ENCODE measurements at regions not wholly inside any gene's neighbourhood (a gene's known extent, or its start where the extent isn't known, plus 50 kb on each side); places are given as distances from the start of the nearest gene placed in this dataset.

GRCh38 chr9:108156270-108156998 is 666.9 kb upstream of the KLF4 start:
- Histone ChIP-seq H3K4me3 (ENCODE audit: low read depth, low read length) (no peak overlapping the region), H3K4me1 (ENCODE audit: control insufficient read depth, insufficient read depth, low read length) (no peaks in the 10 kb centered on the region), H3K9me3 (ENCODE audit: control insufficient read depth, insufficient read depth, low read length) (no peaks in the 10 kb centered on the region), H3K27me3 (ENCODE audit: control insufficient read depth, insufficient read depth, low read length) (no peaks in the 10 kb centered on the region), H3K9ac (ENCODE audit: low read depth, low read length) (no peak overlapping the region), H3K27ac (ENCODE audit: low read depth, low read length) (no peak overlapping the region), H3K36me3 (ENCODE audit: control insufficient read depth, insufficient read depth, low read length) (no peaks in the 10 kb centered on the region)

GRCh38 chr9:108153416-108153815 is 663.8 kb upstream of the KLF4 start:
- Histone ChIP-seq H3K4me1 (ENCODE audit: control insufficient read depth, insufficient read depth, low read length) (no peaks in the 10 kb centered on the region), H3K36me3 (ENCODE audit: control insufficient read depth, insufficient read depth, low read length) (no peaks in the 10 kb centered on the region), H3K27ac (ENCODE audit: low read depth, low read length) (no peak overlapping the region), H3K9ac (ENCODE audit: low read depth, low read length) (no peak overlapping the region), H3K4me3 (ENCODE audit: low read depth, low read length) (no peak overlapping the region), H3K9me3 (ENCODE audit: control insufficient read depth, insufficient read depth, low read length) (no peaks in the 10 kb centered on the region), H3K27me3 (ENCODE audit: control insufficient read depth, insufficient read depth, low read length) (no peaks in the 10 kb centered on the region)

- H3K27ac ChIP-seq (ENCODE audit: low read depth, low read length): no peak overlapping the region
- no peak overlapping the region for H3K4me3 ChIP-seq (ENCODE audit: low read depth, low read length)
- no peaks in the 10 kb centered on the region for H3K9me3 ChIP-seq (ENCODE audit: control insufficient read depth, insufficient read depth, low read length)
- H3K36me3 ChIP-seq (ENCODE audit: control insufficient read depth, insufficient read depth, low read length): no peaks in the 10 kb centered on the region
- H3K27me3 ChIP-seq (ENCODE audit: control insufficient read depth, insufficient read depth, low read length): no peaks in the 10 kb centered on the region
- H3K4me1 ChIP-seq (ENCODE audit: control insufficient read depth, insufficient read depth, low read length): no peaks in the 10 kb centered on the region
- H3K9ac ChIP-seq (ENCODE audit: low read depth, low read length): no peak overlapping the region
Measured at GRCh38 chr9:108150736-108151586, 661.4 kb upstream of the KLF4 start.

- H3K9me3 ChIP-seq (ENCODE audit: control insufficient read depth, insufficient read depth, low read length): no peaks in the 10 kb centered on the region
Measured at GRCh38 chr9:108149326-108149725, 659.8 kb upstream of the KLF4 start.

DNA sequence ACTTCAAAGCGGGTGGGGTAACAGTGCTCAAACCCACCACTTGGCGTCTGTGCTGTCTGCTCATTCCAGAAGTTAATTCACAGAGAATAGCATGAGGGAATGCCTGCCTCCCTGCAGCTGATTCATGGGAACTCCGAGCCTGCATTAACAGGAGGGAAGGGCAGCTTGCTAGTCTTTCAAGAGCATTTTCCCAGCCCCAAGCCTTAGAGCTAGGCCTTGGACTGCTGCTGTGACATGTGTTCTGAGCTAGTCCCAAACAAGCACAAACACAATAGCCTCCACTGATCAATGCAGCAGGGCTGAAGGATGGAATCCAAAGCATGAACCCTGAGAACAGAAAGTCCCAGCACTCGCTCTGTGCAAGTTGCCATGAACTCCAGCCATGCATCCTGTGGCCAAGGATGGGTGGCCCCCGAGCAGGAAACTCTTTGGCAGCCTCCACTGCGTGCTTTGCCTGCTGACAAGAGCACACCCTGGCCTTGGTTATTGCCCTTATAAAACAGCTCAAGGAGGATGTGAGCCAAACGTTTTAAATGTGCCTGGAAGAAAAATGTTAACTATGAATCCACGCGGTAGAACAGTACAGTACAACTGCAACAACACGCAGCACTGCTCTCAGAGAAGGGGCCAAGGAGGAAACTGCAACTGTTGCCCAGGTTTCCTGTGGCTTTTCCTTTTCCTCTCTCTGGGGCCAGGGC is 653.1 kb upstream of the KLF4 start:
- H3K9me3 ChIP-seq (ENCODE audit: control insufficient read depth, insufficient read depth, low read length): no peaks in the 10 kb centered on the region
- no peaks in the 10 kb centered on the region for H3K27me3 ChIP-seq (ENCODE audit: control insufficient read depth, insufficient read depth, low read length)
- peaks cover 13% of the 10 kb centered on the region; the same call in 1 of the 2 replicates for H3K4me1 ChIP-seq (ENCODE audit: control insufficient read depth, insufficient read depth, low read length)
- H3K36me3 ChIP-seq (ENCODE audit: control insufficient read depth, insufficient read depth, low read length): no peaks in the 10 kb centered on the region
- H3K4me3 ChIP-seq (ENCODE audit: low read depth, low read length): no peak overlapping the region
- H3K9ac ChIP-seq (ENCODE audit: low read depth, low read length): no peak overlapping the region
- peak overlapping the region; percentile 59 for H3K27ac ChIP-seq (ENCODE audit: low read depth, low read length)

More at GRCh38 chr9:108149326-108149725, 659.8 kb upstream of the KLF4 start:
- Histone ChIP-seq H3K36me3 (ENCODE audit: control insufficient read depth, insufficient read depth, low read length) (no peaks in the 10 kb centered on the region), H3K27ac (ENCODE audit: low read depth, low read length) (no peak overlapping the region), H3K4me3 (ENCODE audit: low read depth, low read length) (no peak overlapping the region), H3K9ac (ENCODE audit: low read depth, low read length) (no peak overlapping the region), H3K27me3 (ENCODE audit: control insufficient read depth, insufficient read depth, low read length) (no peaks in the 10 kb centered on the region), H3K4me1 (ENCODE audit: control insufficient read depth, insufficient read depth, low read length) (no peaks in the 10 kb centered on the region)

DNA sequence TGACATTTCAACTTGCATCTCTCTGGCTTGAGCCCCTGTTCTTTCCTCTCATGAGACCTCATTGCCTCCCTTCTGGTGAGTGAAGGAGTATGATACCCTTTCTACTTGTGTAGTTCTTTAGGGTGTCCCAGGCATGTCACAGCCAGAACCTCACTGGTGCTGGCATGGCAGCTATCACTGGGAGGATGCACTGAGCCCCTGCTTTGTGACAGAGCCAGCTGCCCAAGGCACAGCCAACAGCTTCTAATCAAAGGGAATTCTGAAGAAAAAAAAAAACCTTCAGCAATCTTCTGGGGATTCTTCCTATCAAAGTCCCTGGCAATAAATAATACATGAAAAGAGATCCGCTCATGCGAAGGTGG is 652.6 kb upstream of the KLF4 start:
- Histone ChIP-seq H3K4me1 (ENCODE audit: control insufficient read depth, insufficient read depth, low read length) (peaks cover 16% of the 10 kb centered on the region; the same call in 1 of the 2 replicates), H3K9ac (ENCODE audit: low read depth, low read length) (no peak overlapping the region), H3K36me3 (ENCODE audit: control insufficient read depth, insufficient read depth, low read length) (no peaks in the 10 kb centered on the region), H3K4me3 (ENCODE audit: low read depth, low read length) (no peak overlapping the region), H3K9me3 (ENCODE audit: control insufficient read depth, insufficient read depth, low read length) (no peaks in the 10 kb centered on the region), H3K27ac (ENCODE audit: low read depth, low read length) (peak overlapping the region; percentile 59), H3K27me3 (ENCODE audit: control insufficient read depth, insufficient read depth, low read length) (no peaks in the 10 kb centered on the region)

- H3K27me3 ChIP-seq (ENCODE audit: control insufficient read depth, insufficient read depth, low read length): no peaks in the 10 kb centered on the region
- no peak overlapping the region for H3K4me3 ChIP-seq (ENCODE audit: low read depth, low read length)
- H3K9ac ChIP-seq (ENCODE audit: low read depth, low read length): no peak overlapping the region
- H3K9me3 ChIP-seq (ENCODE audit: control insufficient read depth, insufficient read depth, low read length): no peaks in the 10 kb centered on the region
- H3K27ac ChIP-seq (ENCODE audit: low read depth, low read length): no peak overlapping the region
- H3K4me1 ChIP-seq (ENCODE audit: control insufficient read depth, insufficient read depth, low read length): peaks cover 16% of the 10 kb centered on the region; the same call in 1 of the 2 replicates
- H3K36me3 ChIP-seq (ENCODE audit: control insufficient read depth, insufficient read depth, low read length): no peaks in the 10 kb centered on the region
Measured at GRCh38 chr9:108139900-108140299, 650.3 kb upstream of the KLF4 start.

DNA sequence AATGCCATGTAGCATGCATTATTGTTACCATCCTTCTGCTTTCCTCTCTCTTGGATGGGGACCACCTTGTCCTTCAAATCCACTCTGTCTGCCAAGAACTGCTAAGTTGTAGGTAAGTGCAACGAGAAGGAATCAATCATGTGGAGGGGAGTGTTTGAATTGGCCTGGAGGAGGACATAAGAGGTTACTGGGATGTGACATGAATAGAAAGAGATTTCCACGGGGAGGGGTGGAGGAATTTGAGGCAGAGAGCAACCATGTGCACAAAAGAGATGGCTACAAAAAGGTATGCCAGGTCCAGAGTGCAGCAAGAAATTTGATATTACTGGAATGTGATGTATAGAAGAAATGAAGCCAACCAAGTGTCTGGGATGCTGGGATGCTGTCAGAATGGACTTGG is 648.9 kb upstream of the KLF4 start:
- Histone ChIP-seq H3K27ac (ENCODE audit: low read depth, low read length) (no peak overlapping the region), H3K36me3 (ENCODE audit: control insufficient read depth, insufficient read depth, low read length) (no peaks in the 10 kb centered on the region), H3K9me3 (ENCODE audit: control insufficient read depth, insufficient read depth, low read length) (no peaks in the 10 kb centered on the region), H3K4me1 (ENCODE audit: control insufficient read depth, insufficient read depth, low read length) (peaks cover 20% of the 10 kb centered on the region), H3K9ac (ENCODE audit: low read depth, low read length) (no peak overlapping the region), H3K27me3 (ENCODE audit: control insufficient read depth, insufficient read depth, low read length) (no peaks in the 10 kb centered on the region), H3K4me3 (ENCODE audit: low read depth, low read length) (no peak overlapping the region)

DNA sequence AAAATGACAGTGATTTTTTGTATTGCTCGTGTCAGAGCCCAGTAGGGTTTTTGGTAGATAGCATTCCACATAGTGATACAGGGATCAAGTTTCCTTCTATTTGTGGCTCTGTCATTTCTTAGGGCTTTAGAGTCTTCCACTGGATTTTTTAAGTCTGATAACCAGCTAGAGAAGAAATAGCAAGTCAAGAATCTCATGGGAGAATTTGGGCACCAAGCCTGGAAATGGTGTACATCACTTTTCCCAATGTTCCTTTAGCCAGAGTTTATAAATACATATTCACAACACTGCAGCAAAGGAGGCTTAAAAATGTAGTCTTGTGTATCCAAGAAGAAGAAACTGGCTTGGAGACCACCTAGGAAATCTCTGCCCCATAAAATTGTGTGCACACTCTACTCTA is 647.1 kb upstream of the KLF4 start:
- Histone ChIP-seq H3K36me3 (ENCODE audit: control insufficient read depth, insufficient read depth, low read length) (no peaks in the 10 kb centered on the region), H3K9me3 (ENCODE audit: control insufficient read depth, insufficient read depth, low read length) (no peaks in the 10 kb centered on the region), H3K9ac (ENCODE audit: low read depth, low read length) (no peak overlapping the region), H3K4me1 (ENCODE audit: control insufficient read depth, insufficient read depth, low read length) (peaks cover 19% of the 10 kb centered on the region), H3K27ac (ENCODE audit: low read depth, low read length) (no peak overlapping the region), H3K27me3 (ENCODE audit: control insufficient read depth, insufficient read depth, low read length) (no peaks in the 10 kb centered on the region), H3K4me3 (ENCODE audit: low read depth, low read length) (no peak overlapping the region)

- Histone ChIP-seq H3K27ac (ENCODE audit: low read depth, low read length) (no peak overlapping the region), H3K4me1 (ENCODE audit: control insufficient read depth, insufficient read depth, low read length) (peaks cover 25% of the 10 kb centered on the region), H3K4me3 (ENCODE audit: low read depth, low read length) (no peak overlapping the region), H3K9me3 (ENCODE audit: control insufficient read depth, insufficient read depth, low read length) (no peaks in the 10 kb centered on the region), H3K9ac (ENCODE audit: low read depth, low read length) (no peak overlapping the region), H3K27me3 (ENCODE audit: control insufficient read depth, insufficient read depth, low read length) (no peaks in the 10 kb centered on the region), H3K36me3 (ENCODE audit: control insufficient read depth, insufficient read depth, low read length) (no peaks in the 10 kb centered on the region)
Measured at GRCh38 chr9:108134486-108135128, 645.0 kb upstream of the KLF4 start.

All from HUES48 (cell line).